HG02588 (cell line): ENCODE measurements at regions not wholly inside any gene's neighbourhood (a gene's known extent, or its start where the extent isn't known, plus 50 kb on each side); places are given as distances from the start of the nearest gene placed in this dataset.
"Not testable (repeated sequence)": the region's sequence is repeated elsewhere in the genome, so short reads cannot be mapped to it uniquely, and the experiment has no call there.

ENCODE experiments used
- ATAC-seq: cut with Tn5 transposase; IDR thresholded peaks from one replicate; pipeline ENCODE4 v1.9.1; 2021; ENCODE audit warnings: mild to moderate bottlenecking, moderate library complexity; ENCODE audit not compliant: unreplicated experiment

GRCh38 chr15:39016706-39017105 is 452.1 kb upstream of the RASGRP1 start:
- ATAC-seq = no peak

- no peak for ATAC-seq
Observed at GRCh38 chr15:39018966-39019365, 454.4 kb upstream of the RASGRP1 start.

GRCh38 chr15:39021341-39021740 is 456.7 kb upstream of the RASGRP1 start:
- ATAC-seq = no peak

- no peak for ATAC-seq
Observed at GRCh38 chr15:39022532-39023305, 458.1 kb upstream of the RASGRP1 start.

- no peak for ATAC-seq
Observed at GRCh38 chr15:39025321-39025720, 460.7 kb upstream of the RASGRP1 start.

GRCh38 chr15:39025881-39026280 is 461.3 kb upstream of the RASGRP1 start:
- ATAC-seq = no peak

GRCh38 chr15:39028069-39028468 is 463.5 kb upstream of the RASGRP1 start:
- ATAC-seq = no peak

- no peak for ATAC-seq
Observed at GRCh38 chr15:39029741-39030140, 465.1 kb upstream of the RASGRP1 start.

- ATAC-seq = no peak
Observed at GRCh38 chr15:39030291-39031070, 465.9 kb upstream of the RASGRP1 start.

- ATAC-seq = no peak
Observed at GRCh38 chr15:39031596-39031995, 467.0 kb upstream of the RASGRP1 start.

GRCh38 chr15:39034816-39035215 is 470.2 kb upstream of the RASGRP1 start:
- no peak for ATAC-seq

GRCh38 chr15:39037611-39038010 is 473.0 kb upstream of the RASGRP1 start:
- ATAC-seq = not testable (repeated sequence)

- no peak for ATAC-seq
Observed at GRCh38 chr15:39040861-39041260, 476.2 kb upstream of the RASGRP1 start.

- no peak for ATAC-seq
Observed at GRCh38 chr15:39041979-39042495, 477.4 kb upstream of the RASGRP1 start.

- no peak for ATAC-seq
Observed at GRCh38 chr15:39051626-39052322, 487.2 kb upstream of the RASGRP1 start.

- no peak for ATAC-seq
Observed at GRCh38 chr15:39052323-39052705, 487.7 kb upstream of the RASGRP1 start.

GRCh38 chr15:39053480-39053879 is 488.9 kb upstream of the RASGRP1 start:
- no peak for ATAC-seq

- ATAC-seq = no peak
Observed at GRCh38 chr15:39054128-39054732, 489.6 kb upstream of the RASGRP1 start.

GRCh38 chr15:39056357-39056756 is 491.7 kb upstream of the RASGRP1 start:
- ATAC-seq = no peak

GRCh38 chr15:39058351-39059131 is 493.9 kb upstream of the RASGRP1 start:
- ATAC-seq = no peak
